ENCODE measurements at regions not wholly inside any gene's neighbourhood (a gene's known extent, or its start where the extent isn't known, plus 50 kb on each side); places are given as distances from the start of the nearest gene placed in this dataset.

GRCh38 chr7:96426685-96427084 lies 104.8 kb upstream of the SLC25A13 start:
- TF ChIP-seq TARDBP (IDR thresholded peaks at IDR 0.05) (no peak), ARNT (IDR thresholded peaks at IDR 0.05) (no peak), L3MBTL2 (conservative IDR thresholded peaks at IDR 0.05) (no peak), LEF1 (IDR thresholded peaks at IDR 0.05; ENCODE audit: borderline replicate concordance) (no peak), SP1 (IDR thresholded peaks at IDR 0.05) (no peak), FOXM1 (IDR thresholded peaks at IDR 0.05; ENCODE audit: borderline replicate concordance) (no peak), SUZ12 (IDR thresholded peaks at IDR 0.05) (no peak), PKNOX1 (IDR thresholded peaks at IDR 0.05) (no peak), CTBP1 (IDR thresholded peaks at IDR 0.05; ENCODE audit: borderline replicate concordance) (no peak), BHLHE40 (IDR thresholded peaks at IDR 0.05; ENCODE audit: borderline replicate concordance) (no peak), ZNF384 (IDR thresholded peaks at IDR 0.05) (no peak), HDGF (IDR thresholded peaks at IDR 0.05; ENCODE audit: borderline replicate concordance) (no peak)

All from HEK293T (cell line).